K562 (cell line): ENCODE measurements at regions not wholly inside any gene's neighbourhood (a gene's known extent, or its start where the extent isn't known, plus 50 kb on each side); places are given as distances from the start of the nearest gene placed in this dataset.

Experiments used
- ATAC-seq: fragments of 200-7000 bp; cut with Tn5 transposase; 3 replicates; pipeline ENCODE4 v1.9.1; 2020; ENCODE audit warnings: moderate library complexity
- BruUV-seq: library from RNA; stranded (reverse); fragments of 400-500 nt; replicated peaks from 2 replicates; lab custom pipeline; 2021; lab: Mats Ljungman, UMichigan
- CTCF ChIA-PET: fragments of 300-600 bp; formaldehyde crosslinking; extraction: SDS; loops from one replicate; lab custom pipeline; 2021; ENCODE audit warnings: low intra/inter-chr PET ratio; lab: Yijun Ruan, JAX
- POLR2A ChIA-PET: fragments of 300-600, 350-650 bp; sonication (Branson Sonifier 250); formaldehyde crosslinking; extraction: SDS; loops from one replicate; lab custom pipeline; 2021; ENCODE audit warnings: antibody characterized with exemption, inconsistent platforms; lab: Yijun Ruan, JAX
- DNase-seq, 4 experiments: peaks; one replicate each; pipeline versions ENCODE4 v3.0.0 to v3.0.0-alpha.2; 2011 to 2018; ENCODE audit warnings: low spot score in 3 of 4, mixed read lengths in 3 of 4; ENCODE audit errors: extremely low read depth in 1 of 4
- FAIRE-seq: peaks from 2 replicates; lab custom pipeline; 2011; peaks lifted over from hg19 to GRCh38; lab: Jason Lieb, UNC
- H2AFZ ChIP-seq: 2 replicates; pipeline ENCODE4 v1.6.0; 2011; ENCODE audit warnings: low read depth, low read length, control low read depth, inconsistent platforms
- H3K27ac ChIP-seq: fragments of 200-600 bp; 3 replicates; pipeline ENCODE4 v1.8.0; 2011; ENCODE audit warnings: low read depth, mild to moderate bottlenecking, control low read depth, inconsistent platforms, low read length, moderate library complexity, mixed read lengths; ENCODE audit errors: extremely low read depth
- H3K27me3 ChIP-seq, 2 experiments: fragments of 300-600 bp in 1 of 2; 2 replicates in 1 of 2; 3 replicates in 1 of 2; pipeline versions ENCODE4 v1.6.0 to v1.8.0; 2011; ENCODE audit warnings: inconsistent platforms in 2 of 2, low read length in 2 of 2, mild to moderate bottlenecking in 1 of 2, mixed read lengths in 1 of 2, moderate library complexity in 1 of 2; ENCODE audit not compliant: control insufficient read depth in 2 of 2, insufficient read depth in 2 of 2
- H3K36me3 ChIP-seq: fragments of 300-600 bp; 3 replicates; pipeline ENCODE4 v1.8.0; 2011; ENCODE audit warnings: mild to moderate bottlenecking, low read length, inconsistent platforms; ENCODE audit not compliant: control insufficient read depth, insufficient read depth
- H3K4me1 ChIP-seq, 2 experiments: fragments of 200-600 bp in 1 of 2; replicated peaks in 1 of 2; 2 replicates in 1 of 2; 3 replicates in 1 of 2; pipeline versions ENCODE4 v1.5.1 to v1.8.0; 2011; ENCODE audit warnings: inconsistent platforms in 2 of 2, low read length in 2 of 2, mild to moderate bottlenecking in 1 of 2, mixed read lengths in 1 of 2, moderate library complexity in 1 of 2; ENCODE audit not compliant: control insufficient read depth in 2 of 2, insufficient read depth in 2 of 2
- H3K4me2 ChIP-seq: 2 replicates; pipeline ENCODE4 v1.6.1; 2011; ENCODE audit warnings: low read length, control low read depth, inconsistent platforms, mixed read lengths; ENCODE audit not compliant: insufficient read depth
- H3K4me3 ChIP-seq: fragments of 200-600 bp; sonication (generic), shearing (Covaris generic); 2 replicates; pipeline ENCODE4 v1.5.1; 2016; ENCODE audit warnings: control low read depth, inconsistent platforms
- H3K79me2 ChIP-seq: fragments of 200-600 bp; 3 replicates; pipeline ENCODE4 v1.8.0; 2011; ENCODE audit warnings: low read length, inconsistent platforms; ENCODE audit not compliant: control insufficient read depth, insufficient read depth
- H3K9ac ChIP-seq, 2 experiments: 2 replicates each; pipeline versions ENCODE4 v1.6.0 to v1.6.1; 2011; ENCODE audit warnings: low read depth in 2 of 2, low read length in 2 of 2, control low read depth in 1 of 2, inconsistent platforms in 1 of 2, mild to moderate bottlenecking in 1 of 2, mixed read lengths in 1 of 2; ENCODE audit not compliant: insufficient read depth in 1 of 2
- H3K9me1 ChIP-seq: one replicate; pipeline ENCODE4 v1.6.0; 2011; ENCODE audit warnings: inconsistent platforms, mild to moderate bottlenecking, low read length, moderate library complexity; ENCODE audit not compliant: control insufficient read depth, insufficient read depth
- H3K9me3 ChIP-seq: replicated peaks from 2 replicates; pipeline ENCODE4 v1.5.1; 2011; ENCODE audit warnings: low read depth, low read length, inconsistent platforms; ENCODE audit not compliant: control insufficient read depth, insufficient read depth
- H4K20me1 ChIP-seq: replicated peaks from 2 replicates; pipeline ENCODE4 v1.6.1; 2011; ENCODE audit warnings: low read length, inconsistent platforms, mixed read lengths; ENCODE audit not compliant: control insufficient read depth, insufficient read depth
- BRF1 ChIP-seq: IDR thresholded peaks from 3 replicates; pipeline ENCODE4 v1.6.1; 2011; ENCODE audit warnings: borderline replicate concordance, mild to moderate bottlenecking; ENCODE audit not compliant: insufficient read length; ENCODE audit errors: extremely low read depth
- DDX20 ChIP-seq: fragments of 450-650 bp; IDR thresholded peaks from 2 replicates; pipeline ENCODE4 v1.6.1; 2016; ENCODE audit warnings: missing genetic modification characterization, low read depth, mild to moderate bottlenecking, missing compliant biosample characterization, moderate library complexity
- FOXM1 ChIP-seq, 2 experiments: fragments of 450-650 bp in 1 of 2; sonication (generic) in 1 of 2; formaldehyde crosslinking in 1 of 2; IDR thresholded peaks; 2 replicates each; pipeline versions ENCODE4 v1.6.1 to v1.9.0; 2017 to 2022; ENCODE audit warnings: low read depth in 2 of 2, mild to moderate bottlenecking in 2 of 2, missing genetic modification reagents in 1 of 2, moderate library complexity in 1 of 2
- JUNB ChIP-seq: fragments of 450-650 bp; formaldehyde crosslinking; conservative IDR thresholded peaks from 2 replicates; pipeline ENCODE4 v1.4.0; 2020; ENCODE audit warnings: mild to moderate bottlenecking
- TARDBP ChIP-seq: fragments of 450-650 bp; IDR thresholded peaks from 2 replicates; pipeline ENCODE4 v1.6.1; 2016
- TCFL5 ChIP-seq: fragments of 250-450 bp; sonication (Bioruptor Pico); conservative IDR thresholded peaks from 2 replicates; pipeline ENCODE4 v1.6.1; 2021; ENCODE audit warnings: mild to moderate bottlenecking, moderate library complexity, matching md5 sums
- ZNF263 ChIP-seq: sonication (generic); formaldehyde crosslinking; IDR thresholded peaks from 2 replicates; pipeline ENCODE4 v1.8.0; 2022; ENCODE audit warnings: mild to moderate bottlenecking, missing genetic modification reagents, borderline replicate concordance
- ZNF780A ChIP-seq: fragments of 250-450 bp; sonication (Bioruptor Pico); IDR thresholded peaks from 2 replicates; pipeline ENCODE4 v1.5.0; 2021; ENCODE audit warnings: mild to moderate bottlenecking
- in situ Hi-C: fragments of 300-500 bp; cut with MboI; formaldehyde crosslinking; loops from 4 replicates; pipeline ENCODE4 v1.15.0; 2018; ENCODE audit warnings: inconsistent platforms, mixed read lengths
- intact Hi-C: fragments of 100-400 bp; cut with micrococcal nuclease; formaldehyde crosslinking; loops from 2 replicates; pipeline ENCODE4 v1.14.2; 2022
- TF ChIP-seq, protein P1 (sequence below): fragments of 450-650 bp; formaldehyde crosslinking; IDR thresholded peaks from 2 replicates; pipeline ENCODE4 v1.4.0; 2020; ENCODE audit warnings: mild to moderate bottlenecking, moderate library complexity
- TF ChIP-seq, protein P2 (sequence below): fragments of 250-450 bp; sonication (Bioruptor Pico); IDR thresholded peaks from 2 replicates; pipeline ENCODE4 v1.8.0; 2022; ENCODE audit warnings: moderate library complexity, mild to moderate bottlenecking, inconsistent platforms

DNA sequence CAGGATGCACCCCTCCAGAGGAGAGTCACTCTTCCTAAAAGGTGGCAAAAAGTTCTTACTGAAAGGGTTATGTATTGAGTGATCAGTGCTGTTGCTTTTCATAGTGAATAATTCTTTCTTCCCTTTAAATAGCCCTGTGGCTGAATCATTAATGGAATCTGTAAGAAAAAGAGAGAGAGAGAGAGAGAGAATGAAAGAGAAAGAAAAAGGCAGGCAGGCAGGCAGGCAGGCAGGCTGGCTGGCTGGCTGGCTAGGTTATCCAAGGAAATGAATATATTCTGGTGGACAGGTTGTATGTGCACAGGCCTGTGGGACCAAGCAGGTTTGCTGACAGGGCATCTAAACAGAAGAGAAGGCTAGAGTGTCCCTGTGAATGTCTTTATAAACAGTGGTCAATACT lies 100.5 kb downstream of the DLEU7 start:
- no peak overlapping the region for H2AFZ ChIP-seq
- intact Hi-C loops, result no loop called here
- ATAC-seq, result no peak
- H3K4me1 ChIP-seq, result no peaks in the 10 kb centered on the region
- in situ Hi-C loops, result no loop called here
- H3K36me3 ChIP-seq, result no peaks in the 10 kb centered on the region
- CTCF ChIA-PET, result no interaction called here
- TF ChIP-seq ZNF263 (CRISPR knock-in tag) (no peak), ZNF780A (CRISPR knock-in tag) (no peak), BRF1 (no peak), DDX20 (tag) (no peak), TARDBP (no peak), JUNB (CRISPR knock-in tag) (no peak), TCFL5 (no peak), FOXM1 (IDR thresholded peaks at IDR 0.05; ENCODE audit: low read depth) (no peak), FOXM1 (CRISPR knock-in tag; IDR thresholded peaks at IDR 0.05; ENCODE audit: low read depth) (no peak)
- TF ChIP-seq, protein P1, sequence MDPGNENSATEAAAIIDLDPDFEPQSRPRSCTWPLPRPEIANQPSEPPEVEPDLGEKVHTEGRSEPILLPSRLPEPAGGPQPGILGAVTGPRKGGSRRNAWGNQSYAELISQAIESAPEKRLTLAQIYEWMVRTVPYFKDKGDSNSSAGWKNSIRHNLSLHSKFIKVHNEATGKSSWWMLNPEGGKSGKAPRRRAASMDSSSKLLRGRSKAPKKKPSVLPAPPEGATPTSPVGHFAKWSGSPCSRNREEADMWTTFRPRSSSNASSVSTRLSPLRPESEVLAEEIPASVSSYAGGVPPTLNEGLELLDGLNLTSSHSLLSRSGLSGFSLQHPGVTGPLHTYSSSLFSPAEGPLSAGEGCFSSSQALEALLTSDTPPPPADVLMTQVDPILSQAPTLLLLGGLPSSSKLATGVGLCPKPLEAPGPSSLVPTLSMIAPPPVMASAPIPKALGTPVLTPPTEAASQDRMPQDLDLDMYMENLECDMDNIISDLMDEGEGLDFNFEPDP, result no peak
- TF ChIP-seq, protein P2, sequence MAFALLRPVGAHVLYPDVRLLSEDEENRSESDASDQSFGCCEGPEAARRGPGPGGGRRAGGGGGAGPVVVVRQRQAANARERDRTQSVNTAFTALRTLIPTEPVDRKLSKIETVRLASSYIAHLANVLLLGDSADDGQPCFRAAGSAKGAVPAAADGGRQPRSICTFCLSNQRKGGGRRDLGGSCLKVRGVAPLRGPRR (CRISPR knock-in tag), result no peak
- no peak overlapping the region for H3K4me3 ChIP-seq
- DNase-seq, result no peak
- H3K27ac ChIP-seq, result no peak overlapping the region
- no peaks in the 10 kb centered on the region for H3K79me2 ChIP-seq
- no peaks in the 10 kb centered on the region; a peak in 2 of 5 replicates for H3K27me3 ChIP-seq
- POLR2A ChIA-PET, result no interaction called here
- no peak overlapping the region for H3K4me2 ChIP-seq
- H3K9me3 ChIP-seq, result no peaks in the 10 kb centered on the region
- FAIRE-seq, result no peak
- no peaks in the 10 kb centered on the region for H4K20me1 ChIP-seq
- H3K9ac ChIP-seq, result no peak overlapping the region
- no peaks in the 10 kb centered on the region for H3K9me1 ChIP-seq
- no TSS peak for BruUV-seq
